NCI-H2029 (cell line): ENCODE measurements at regions not wholly inside any gene's neighbourhood (a gene's known extent, or its start where the extent isn't known, plus 50 kb on each side); places are given as distances from the start of the nearest gene placed in this dataset.

ENCODE experiments used
- DNase-seq: peaks from one replicate; lab custom pipeline; 2025; lab: John Stamatoyannopoulos, UW

GRCh38 chr21:27426196-27426595, 459.3 kb upstream of the ADAMTS5 start:
- no peak for DNase-seq

GRCh38 chr21:27425574-27425973, 458.7 kb upstream of the ADAMTS5 start:
- no peak for DNase-seq

- DNase-seq = no peak
Observed at GRCh38 chr21:27425172-27425571, 458.3 kb upstream of the ADAMTS5 start.

- DNase-seq = no peak
Observed at GRCh38 chr21:27424601-27425000, 457.7 kb upstream of the ADAMTS5 start.

DNA sequence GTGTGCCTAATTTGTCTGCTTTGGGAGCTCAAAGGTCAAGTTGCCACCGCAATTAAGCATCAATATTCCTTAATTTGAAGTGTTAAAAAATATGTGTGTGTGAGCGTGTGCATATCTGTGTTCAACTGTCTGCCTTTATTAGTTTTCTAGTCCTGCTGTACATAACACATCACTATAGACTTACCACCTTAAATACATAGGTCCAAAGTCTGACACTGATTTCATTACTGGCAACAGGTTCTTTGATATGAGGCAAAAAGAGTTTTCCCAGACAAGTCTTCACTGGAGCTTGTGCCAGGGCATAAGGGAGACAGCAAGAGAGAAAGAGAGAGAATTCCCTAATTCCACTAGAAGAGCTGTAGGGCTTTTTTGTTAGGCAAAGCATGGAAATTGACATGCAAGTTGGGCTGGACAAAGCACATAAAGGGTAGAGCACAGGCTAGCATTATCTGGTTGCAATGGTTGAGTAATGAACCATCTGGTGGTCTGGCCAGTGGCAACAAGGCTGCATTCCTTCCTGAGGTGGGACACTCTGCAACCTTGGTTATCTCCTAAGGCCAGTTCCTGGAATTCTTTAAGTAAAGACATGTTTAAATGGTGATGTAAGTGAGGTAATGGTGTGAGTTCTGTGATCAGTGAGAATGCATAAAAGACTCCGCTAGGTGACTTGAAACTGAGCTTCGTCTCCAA, 457.2 kb upstream of the ADAMTS5 start:
- no peak for DNase-seq

- no peak for DNase-seq
Observed at GRCh38 chr21:27423038-27423437, 456.1 kb upstream of the ADAMTS5 start.

- no peak for DNase-seq
Observed at GRCh38 chr21:27422435-27422834, 455.5 kb upstream of the ADAMTS5 start.

DNA sequence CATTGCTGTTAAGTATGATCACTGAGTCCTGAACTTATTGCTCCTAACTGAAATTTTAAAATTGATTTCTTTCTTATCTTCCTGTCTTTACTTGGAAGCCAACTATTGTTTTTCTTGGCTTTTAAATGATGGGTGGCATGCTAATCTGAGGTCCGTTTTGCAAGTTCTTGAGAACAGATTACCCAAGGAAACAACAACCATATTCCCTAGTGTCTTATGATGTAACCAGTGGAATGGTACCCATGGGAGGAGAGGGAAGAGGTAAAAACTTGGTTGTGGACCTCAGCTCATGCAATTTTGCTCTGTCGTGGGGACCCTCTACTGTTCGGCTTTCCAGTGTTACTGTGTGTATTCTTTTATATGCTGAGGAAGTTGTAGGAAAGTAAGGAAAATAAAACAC, 454.8 kb upstream of the ADAMTS5 start:
- DNase-seq = no peak

- no peak for DNase-seq
Observed at GRCh38 chr21:27419153-27419552, 452.3 kb upstream of the ADAMTS5 start.

DNA sequence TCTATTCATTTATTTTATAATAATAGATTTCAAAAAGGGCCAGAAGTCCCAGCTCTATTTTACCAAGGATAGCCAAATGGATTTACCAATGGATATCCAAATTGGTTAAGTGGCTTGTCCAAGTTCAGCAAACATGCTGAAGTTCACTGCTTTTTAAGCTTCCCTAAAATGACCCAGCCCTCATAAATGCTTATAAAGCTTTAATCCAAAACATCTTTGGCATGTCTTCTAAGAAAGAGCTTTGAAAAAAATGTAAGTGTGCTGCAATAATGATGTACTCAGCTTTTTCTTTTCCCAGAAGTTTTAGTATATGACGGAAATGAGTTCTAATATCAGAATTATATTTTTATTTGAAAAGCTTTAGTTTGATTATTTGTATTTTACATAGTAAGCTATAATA, 451.5 kb upstream of the ADAMTS5 start:
- no peak for DNase-seq

- DNase-seq = no peak
Observed at GRCh38 chr21:27412530-27412929, 445.6 kb upstream of the ADAMTS5 start.

DNA sequence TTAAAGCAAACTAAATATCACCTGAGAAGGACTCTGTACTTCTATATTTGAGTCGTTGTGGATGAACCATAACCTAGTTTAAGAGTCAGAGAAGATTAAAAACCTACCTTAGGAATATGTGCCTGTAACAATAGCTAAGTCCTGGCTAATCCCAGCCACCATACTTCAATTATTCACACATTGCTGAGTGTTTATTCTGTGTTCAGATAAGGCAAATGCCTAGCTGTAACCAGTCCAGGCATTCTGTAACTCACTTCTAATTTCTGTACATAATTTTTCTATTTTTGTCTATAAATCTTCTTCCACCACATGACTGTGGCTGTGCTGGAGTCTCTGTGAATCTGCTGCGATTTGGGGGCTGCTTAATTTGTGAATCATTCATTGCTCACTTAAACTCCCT, 441.9 kb upstream of the ADAMTS5 start:
- no peak for DNase-seq

GRCh38 chr21:27407271-27407670, 440.4 kb upstream of the ADAMTS5 start:
- DNase-seq = no peak

DNA sequence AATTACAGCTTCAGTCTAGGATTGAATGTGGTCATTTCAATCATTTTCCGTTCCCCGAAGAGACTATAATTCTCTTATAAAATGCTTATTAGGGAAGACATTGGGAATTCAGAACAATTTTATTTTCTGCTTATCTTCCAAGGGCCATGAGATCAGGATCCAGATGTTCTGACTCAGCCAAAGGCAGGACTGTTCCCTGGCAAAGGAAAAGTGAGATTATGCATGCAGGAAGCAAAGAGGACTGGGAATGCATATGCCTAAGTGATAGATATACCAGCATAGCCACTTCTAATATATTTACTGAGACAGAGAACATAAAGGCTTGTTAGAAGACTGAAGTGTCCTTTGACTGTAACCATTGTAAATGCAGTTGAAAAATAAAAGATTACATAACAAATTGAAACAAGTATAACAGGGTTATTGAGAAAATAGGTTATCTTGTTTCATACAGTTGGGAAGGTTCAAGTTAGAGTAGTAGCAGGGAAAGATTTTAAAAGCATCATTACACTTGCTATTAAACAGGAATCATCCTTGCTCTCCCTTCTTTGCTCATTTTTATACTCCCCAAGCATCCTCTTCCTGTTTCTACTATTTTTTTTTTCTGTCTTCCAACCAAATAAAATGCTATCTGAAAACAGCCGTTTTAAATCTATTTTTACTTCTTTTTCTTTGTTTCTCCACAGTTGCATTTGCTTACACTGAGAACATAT, 439.6 kb upstream of the ADAMTS5 start:
- DNase-seq = no peak

GRCh38 chr21:27403011-27403410, 436.1 kb upstream of the ADAMTS5 start:
- DNase-seq = no peak

DNA sequence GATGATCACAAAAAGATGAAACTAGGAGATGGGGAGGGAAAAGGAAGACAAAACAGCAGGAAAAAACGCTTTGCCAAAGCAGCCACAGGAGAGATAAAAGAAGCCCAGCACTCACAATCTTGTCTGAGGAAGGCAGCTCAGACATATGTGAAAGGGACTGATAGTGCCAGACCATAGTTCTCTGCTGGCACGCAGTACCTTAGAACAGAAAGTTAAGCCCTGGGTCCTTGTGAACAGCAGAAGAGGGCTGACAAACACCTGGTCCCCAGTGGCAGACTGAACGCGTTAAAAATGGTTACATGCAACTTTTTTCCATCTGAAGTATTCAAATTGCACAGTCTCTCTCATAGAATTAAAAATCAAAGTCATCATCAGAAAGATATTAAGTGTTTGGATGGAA, 433.2 kb upstream of the ADAMTS5 start:
- DNase-seq = no peak

DNA sequence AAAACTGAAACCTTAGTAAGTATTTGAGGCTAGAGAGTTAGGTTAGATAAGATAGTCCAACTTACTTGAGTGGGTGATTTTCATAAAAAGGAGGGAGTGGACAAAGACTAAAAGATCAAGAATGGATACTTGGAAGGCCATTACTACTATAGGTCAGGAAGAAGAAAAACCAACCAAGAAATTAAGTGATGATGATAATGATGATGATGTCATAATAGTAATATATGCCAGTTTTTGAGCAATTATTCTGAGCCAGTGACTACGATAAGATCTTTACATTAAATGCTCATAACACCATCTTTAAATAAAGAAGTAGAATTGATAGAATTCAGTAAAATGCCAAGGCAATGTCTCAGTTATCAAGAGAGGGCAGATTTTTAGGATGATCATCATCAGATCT, 430.7 kb upstream of the ADAMTS5 start:
- no peak for DNase-seq

- no peak for DNase-seq
Observed at GRCh38 chr21:27393726-27394125, 426.8 kb upstream of the ADAMTS5 start.

DNA sequence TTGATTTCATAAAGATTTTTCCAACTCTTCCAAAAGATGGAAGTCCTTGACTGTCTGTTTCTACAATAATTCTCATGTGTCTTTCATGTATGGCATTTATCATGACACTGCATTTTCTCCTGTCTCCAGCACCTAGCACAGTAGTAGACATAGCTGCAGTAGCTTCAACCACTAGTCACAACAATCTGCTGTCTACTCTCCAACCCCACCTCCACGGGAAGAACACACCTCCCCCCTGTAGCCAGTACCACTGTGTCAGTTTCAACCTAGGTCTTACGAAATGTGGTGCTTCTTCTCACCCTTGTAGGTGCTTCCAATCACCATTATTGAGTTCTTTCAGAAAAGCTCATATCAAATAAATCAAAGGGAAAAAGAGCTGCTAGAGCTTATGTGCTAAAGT, 425.1 kb upstream of the ADAMTS5 start:
- no peak for DNase-seq

DNA sequence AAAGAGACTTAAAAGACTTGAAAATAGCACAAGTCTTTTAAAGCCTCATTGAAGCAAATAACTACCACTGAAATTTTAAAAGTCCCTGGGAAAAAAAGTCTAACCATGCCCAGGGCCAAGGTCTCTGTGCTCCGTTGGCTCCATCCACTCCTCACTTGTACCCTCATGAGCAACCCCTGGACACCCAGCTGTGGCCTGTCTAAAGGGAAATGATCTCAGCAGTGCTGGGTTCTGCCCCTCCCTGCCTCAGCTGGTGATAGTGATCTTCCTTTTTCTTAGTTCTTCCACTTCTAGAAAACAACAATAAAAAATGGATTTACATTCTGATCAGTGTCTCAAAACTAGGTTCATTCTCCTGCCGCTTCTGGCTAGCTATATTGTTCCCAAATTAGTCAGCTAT, 423.5 kb upstream of the ADAMTS5 start:
- DNase-seq = no peak

DNA sequence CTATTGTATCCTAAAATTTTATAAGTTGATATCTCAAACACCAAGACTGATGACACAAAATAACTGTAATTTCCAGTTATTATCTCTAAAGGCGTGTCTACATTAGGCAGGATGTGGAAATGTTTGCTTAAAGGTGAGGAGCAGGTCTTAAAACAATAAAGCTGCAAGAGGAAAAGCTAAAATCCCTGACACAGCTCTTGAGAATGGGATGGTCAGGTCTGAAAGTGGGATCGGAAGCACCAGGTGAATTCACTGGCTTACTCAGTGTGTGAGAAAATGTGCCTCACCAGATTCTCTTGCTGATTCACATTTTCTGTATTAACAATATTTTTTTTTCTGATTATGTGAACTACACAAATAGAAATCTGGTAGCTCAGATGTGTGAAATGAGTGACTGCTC, 421.9 kb upstream of the ADAMTS5 start:
- no peak for DNase-seq

GRCh38 chr21:27382404-27382803, 415.5 kb upstream of the ADAMTS5 start:
- no peak for DNase-seq

DNA sequence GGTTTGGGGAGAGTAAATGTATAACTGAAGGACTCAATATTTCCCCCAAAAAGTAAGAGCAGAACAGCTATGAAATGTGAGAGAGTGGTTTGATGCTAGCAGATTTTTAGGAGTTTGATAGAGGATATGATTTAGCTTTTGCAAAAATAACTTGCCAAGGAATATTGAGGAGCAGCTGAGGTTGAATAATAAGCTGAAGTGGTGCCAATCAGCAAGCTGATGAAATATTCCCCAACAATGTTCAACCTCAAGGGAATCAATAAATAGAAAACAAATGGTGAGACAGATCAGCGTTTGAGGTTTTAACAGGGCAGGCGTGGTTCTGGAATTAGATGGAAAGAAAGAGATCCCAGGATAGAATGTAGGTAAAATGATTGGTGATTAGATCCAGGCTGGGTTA, 413.4 kb upstream of the ADAMTS5 start:
- DNase-seq = no peak

DNA sequence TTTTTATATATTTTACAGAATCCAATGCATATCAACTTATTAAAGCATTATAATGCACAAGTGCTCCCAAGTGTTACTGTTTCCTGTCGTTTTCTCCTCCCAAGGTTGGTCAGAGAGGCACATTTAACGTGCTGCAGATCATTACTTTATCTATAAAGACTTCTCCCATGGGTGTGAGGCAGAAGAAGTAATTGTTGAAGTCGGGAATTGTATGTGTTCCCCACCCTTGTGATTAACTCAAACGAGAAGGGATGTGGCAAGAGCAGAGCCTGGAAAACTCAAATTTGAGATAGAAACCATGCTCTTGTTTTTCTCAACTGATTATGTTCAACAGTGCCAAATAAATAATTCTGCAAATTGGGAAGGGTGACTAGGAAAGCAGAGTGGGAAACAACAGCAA, 412.5 kb upstream of the ADAMTS5 start:
- no peak for DNase-seq
